DMS53 (cell line): ENCODE measurements at regions not wholly inside any gene's neighbourhood (a gene's known extent, or its start where the extent isn't known, plus 50 kb on each side); places are given as distances from the start of the nearest gene placed in this dataset.
"Not testable (repeated sequence)": the region's sequence is repeated elsewhere in the genome, so short reads cannot be mapped to it uniquely, and the experiment has no call there.

Source experiments
- DNase-seq: peaks from one replicate; lab custom pipeline; 2025; lab: John Stamatoyannopoulos, UW

GRCh38 chr2:221767106-221768012 lies 195.3 kb upstream of the EPHA4 start:
- DNase-seq: no peak

- DNase-seq: no peak
Measured at GRCh38 chr2:221762496-221762895, 190.4 kb upstream of the EPHA4 start.

- no peak for DNase-seq
Measured at GRCh38 chr2:221761260-221761659, 189.2 kb upstream of the EPHA4 start.

- DNase-seq: no peak
Measured at GRCh38 chr2:221758076-221758475, 186.0 kb upstream of the EPHA4 start.

- DNase-seq: no peak
Measured at GRCh38 chr2:221753401-221753800, 181.3 kb upstream of the EPHA4 start.

GRCh38 chr2:221752781-221753180 lies 180.7 kb upstream of the EPHA4 start:
- no peak for DNase-seq

- no peak for DNase-seq
Measured at GRCh38 chr2:221750316-221750715, 178.2 kb upstream of the EPHA4 start.

GRCh38 chr2:221747289-221747972 lies 175.3 kb upstream of the EPHA4 start:
- no peak for DNase-seq

- peak; percentile 9 for DNase-seq
Measured at GRCh38 chr2:221741496-221742211, 169.6 kb upstream of the EPHA4 start.

- peak; percentile 83 for DNase-seq
Measured at GRCh38 chr2:221731432-221732145, 159.5 kb upstream of the EPHA4 start.

- no peak for DNase-seq
Measured at GRCh38 chr2:221726894-221727513, 154.9 kb upstream of the EPHA4 start.

- no peak for DNase-seq
Measured at GRCh38 chr2:221724631-221725203, 152.6 kb upstream of the EPHA4 start.

GRCh38 chr2:221724117-221724516 lies 152.0 kb upstream of the EPHA4 start:
- DNase-seq: not testable (repeated sequence)

- DNase-seq: peak; percentile 80
Measured at GRCh38 chr2:221716426-221717303, 144.6 kb upstream of the EPHA4 start.

- DNase-seq: no peak
Measured at GRCh38 chr2:221715523-221716247, 143.6 kb upstream of the EPHA4 start.

- no peak for DNase-seq
Measured at GRCh38 chr2:221710744-221711143, 138.6 kb upstream of the EPHA4 start.

GRCh38 chr2:221708902-221709301 lies 136.8 kb upstream of the EPHA4 start:
- DNase-seq: no peak

GRCh38 chr2:221705185-221705877 lies 133.2 kb upstream of the EPHA4 start:
- DNase-seq: no peak

- no peak for DNase-seq
Measured at GRCh38 chr2:221704442-221704841, 132.3 kb upstream of the EPHA4 start.
